GM10248 (cell line): ENCODE measurements at regions not wholly inside any gene's neighbourhood (a gene's known extent, or its start where the extent isn't known, plus 50 kb on each side); places are given as distances from the start of the nearest gene placed in this dataset.
"Not testable (repeated sequence)": the region's sequence is repeated elsewhere in the genome, so short reads cannot be mapped to it uniquely, and the experiment has no call there.

Experiments used
- CTCF ChIA-PET: fragments of 300-600 bp; sonication (Branson Sonifier 250); formaldehyde crosslinking; extraction: SDS; loops from one replicate; lab custom pipeline; 2021; ENCODE audit warnings: antibody characterized with exemption; lab: Yijun Ruan, JAX
- POLR2A ChIA-PET: fragments of 350-650 bp; sonication (Branson Sonifier 250); formaldehyde crosslinking; extraction: SDS; loops from one replicate; lab custom pipeline; 2020; ENCODE audit warnings: antibody characterized with exemption; lab: Yijun Ruan, JAX
- DNase-seq: peaks from one replicate; pipeline ENCODE4 v3.0.0; 2012; ENCODE audit errors: extremely low spot score
- TF ChIP-seq, protein P1 (sequence below): IDR thresholded peaks from 2 replicates; pipeline ENCODE4 v1.5.1; 2012; ENCODE audit warnings: mild to moderate bottlenecking, low read depth; ENCODE audit errors: extremely low read depth, missing control alignments, control extremely low read depth

DNA sequence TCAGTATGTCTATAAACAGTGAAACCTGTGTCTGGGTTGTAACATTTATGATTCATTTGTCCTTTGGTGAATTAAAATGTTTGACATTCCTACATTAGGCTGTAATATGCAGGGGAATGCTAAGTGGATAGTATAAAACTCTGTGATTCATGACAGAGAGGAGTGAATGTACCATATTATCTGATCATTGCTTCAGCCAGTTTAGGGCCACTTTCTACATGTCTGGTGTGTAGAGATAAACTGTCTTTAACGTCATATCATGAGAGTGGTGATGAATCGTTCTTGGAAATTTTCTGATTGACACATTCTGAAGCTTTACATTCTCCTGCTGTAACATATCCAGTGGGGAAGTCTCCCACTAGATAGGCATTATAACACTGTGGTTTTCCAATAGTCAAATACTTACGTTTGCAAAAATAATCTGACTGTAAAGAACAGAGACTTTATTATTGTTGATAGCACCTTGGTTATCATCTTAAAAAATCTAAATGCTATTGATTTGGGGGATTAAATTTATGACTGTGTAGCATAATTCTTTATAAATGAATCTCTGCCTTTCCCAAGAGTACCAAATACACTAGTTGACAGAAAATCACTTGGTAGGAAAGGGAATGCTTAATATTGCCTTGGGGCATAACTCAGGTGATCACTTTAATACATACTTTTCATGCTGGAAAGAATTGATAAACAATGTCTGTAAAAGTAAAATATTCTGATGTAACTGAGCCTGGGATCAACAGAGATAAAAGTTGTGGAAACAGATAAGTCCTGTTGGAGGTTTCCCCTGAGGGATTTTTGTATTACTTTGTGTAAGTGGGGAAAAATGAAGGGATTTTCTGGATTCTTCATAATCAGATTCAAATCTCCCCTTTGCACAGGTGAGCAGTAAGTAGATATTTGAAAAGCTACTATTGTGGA is 427.9 kb downstream of the JRKL start:
- CTCF ChIA-PET: interaction anchor here (1.6 kb wide), 1 partner anchor 63 kb away, joined by 3 read pairs; no protein-coding TSS in a partner anchor
- no peak for DNase-seq
- TF ChIP-seq, protein P1, sequence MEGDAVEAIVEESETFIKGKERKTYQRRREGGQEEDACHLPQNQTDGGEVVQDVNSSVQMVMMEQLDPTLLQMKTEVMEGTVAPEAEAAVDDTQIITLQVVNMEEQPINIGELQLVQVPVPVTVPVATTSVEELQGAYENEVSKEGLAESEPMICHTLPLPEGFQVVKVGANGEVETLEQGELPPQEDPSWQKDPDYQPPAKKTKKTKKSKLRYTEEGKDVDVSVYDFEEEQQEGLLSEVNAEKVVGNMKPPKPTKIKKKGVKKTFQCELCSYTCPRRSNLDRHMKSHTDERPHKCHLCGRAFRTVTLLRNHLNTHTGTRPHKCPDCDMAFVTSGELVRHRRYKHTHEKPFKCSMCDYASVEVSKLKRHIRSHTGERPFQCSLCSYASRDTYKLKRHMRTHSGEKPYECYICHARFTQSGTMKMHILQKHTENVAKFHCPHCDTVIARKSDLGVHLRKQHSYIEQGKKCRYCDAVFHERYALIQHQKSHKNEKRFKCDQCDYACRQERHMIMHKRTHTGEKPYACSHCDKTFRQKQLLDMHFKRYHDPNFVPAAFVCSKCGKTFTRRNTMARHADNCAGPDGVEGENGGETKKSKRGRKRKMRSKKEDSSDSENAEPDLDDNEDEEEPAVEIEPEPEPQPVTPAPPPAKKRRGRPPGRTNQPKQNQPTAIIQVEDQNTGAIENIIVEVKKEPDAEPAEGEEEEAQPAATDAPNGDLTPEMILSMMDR: no peak
- POLR2A ChIA-PET: no interaction called here

DNA sequence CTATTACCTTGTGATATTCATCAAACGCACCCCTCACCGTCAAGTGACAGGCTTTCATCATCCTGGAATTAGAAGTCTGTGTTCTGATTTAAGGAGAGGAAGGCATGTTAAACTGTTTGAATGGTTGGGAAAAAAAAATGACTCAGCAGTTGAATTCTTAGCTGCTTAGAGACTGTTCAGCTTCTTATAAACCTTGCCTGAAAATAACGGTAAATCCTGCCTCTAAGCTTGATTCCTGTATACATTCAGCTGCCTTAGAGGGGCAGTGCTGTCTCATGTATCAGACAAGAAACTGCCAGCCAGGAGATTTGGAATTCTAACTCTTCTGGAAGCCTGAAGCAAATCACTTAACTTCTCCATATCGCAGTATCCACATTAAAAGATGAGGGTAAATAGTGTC is 437.4 kb downstream of the JRKL start:
- ChIA-PET CTCF (interaction anchor here (0.6 to 1.1 kb wide), 2 partner anchors 12 to 33 kb away, joined by 3 read pairs; no protein-coding TSS in a partner anchor), POLR2A (no interaction called here)
- TF ChIP-seq, protein P1: no peak
- DNase-seq: no peak

DNA sequence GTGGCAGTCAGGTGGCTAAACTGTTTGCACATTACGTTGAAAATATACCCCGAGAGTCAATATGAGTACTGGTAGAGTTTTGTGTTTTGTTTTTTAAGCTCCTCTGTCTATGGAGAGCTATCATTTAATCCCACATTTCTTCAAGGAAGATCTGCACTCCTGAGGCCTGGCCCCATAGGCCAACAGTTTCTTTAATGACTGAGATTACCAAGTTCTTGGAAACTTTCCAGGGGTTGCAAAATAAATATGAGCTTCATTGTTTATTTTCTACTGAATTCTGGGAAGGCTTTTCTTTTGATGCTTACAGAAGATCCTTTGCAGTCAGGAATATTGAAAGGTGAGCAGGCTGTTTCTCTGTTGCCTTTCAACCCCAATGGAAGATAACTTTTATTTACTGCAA is 452.0 kb downstream of the JRKL start:
- ChIA-PET POLR2A (no interaction called here), CTCF (no interaction called here)
- no peak for DNase-seq
- TF ChIP-seq, protein P1: no peak

DNA sequence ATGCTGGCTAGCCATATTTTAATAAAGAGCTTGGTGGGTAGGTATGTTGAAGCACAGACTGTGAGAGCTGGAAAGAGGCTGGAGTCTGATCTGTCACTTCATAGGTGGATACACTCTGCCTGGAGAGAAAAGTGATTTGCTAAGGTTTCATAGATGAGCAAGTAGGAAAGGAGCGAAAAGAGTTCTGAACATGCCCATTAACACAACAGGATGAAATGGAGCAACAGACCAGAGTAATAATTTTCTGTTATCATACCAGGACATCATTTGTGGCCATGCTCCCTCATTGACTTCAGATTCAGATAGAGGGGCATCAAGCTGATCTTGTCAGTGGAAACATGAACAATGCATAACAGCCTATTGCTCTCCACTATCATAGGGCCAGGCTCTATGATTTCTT is 452.9 kb downstream of the JRKL start:
- TF ChIP-seq, protein P1: no peak
- ChIA-PET POLR2A (no interaction called here), CTCF (interaction anchor here (1.4 kb wide), 1 partner anchor 14 kb away, joined by 4 read pairs; no protein-coding TSS in a partner anchor)
- DNase-seq: no peak

DNA sequence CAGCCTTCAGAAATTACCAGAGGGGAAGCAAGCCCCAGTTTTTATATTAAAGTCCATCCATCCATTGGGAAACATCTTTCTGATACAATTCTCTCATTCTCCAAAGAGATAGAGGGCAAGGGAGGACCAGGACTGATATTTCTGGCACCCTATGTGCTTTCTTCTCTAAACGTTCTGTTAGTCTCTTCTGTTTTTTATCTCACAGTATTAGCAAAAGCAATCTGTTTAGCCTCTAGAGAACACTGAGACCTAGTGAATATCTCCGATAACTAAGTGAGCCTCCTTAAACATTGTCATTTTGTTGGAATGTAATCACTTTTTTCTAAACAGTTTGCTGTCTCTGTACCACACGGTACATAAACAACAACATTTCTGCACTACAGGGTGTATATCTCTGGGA is 464.6 kb downstream of the JRKL start:
- ChIA-PET POLR2A (no interaction called here), CTCF (no interaction called here)
- TF ChIP-seq, protein P1: no peak

DNA sequence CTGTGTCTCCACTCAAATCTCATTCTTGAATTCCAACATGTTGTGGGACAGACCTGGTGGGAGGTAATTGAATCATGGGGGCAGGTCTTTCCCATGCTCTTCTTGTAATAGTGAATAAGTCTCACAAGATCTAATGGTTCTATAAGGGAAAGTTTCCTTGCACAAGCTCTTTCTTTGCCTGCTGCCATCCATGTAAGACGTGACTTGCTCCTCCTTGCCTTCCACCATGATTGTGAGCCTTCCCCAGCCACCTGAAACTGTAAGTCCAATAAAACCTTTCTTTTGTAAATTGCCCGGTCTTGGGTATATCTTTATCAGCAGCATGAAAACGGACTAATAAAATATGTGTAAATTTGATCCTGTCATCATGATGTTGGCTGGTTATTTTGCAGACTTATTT is 471.9 kb downstream of the JRKL start:
- CTCF ChIA-PET: interaction anchor here (1.9 kb wide), 1 partner anchor 15 kb away, joined by 4 read pairs; no protein-coding TSS in a partner anchor
- POLR2A ChIA-PET, DNase-seq: not testable (repeated sequence)

More for the DNA sequence above, 464.6 kb downstream of the JRKL start:
- DNase-seq: no peak

DNA sequence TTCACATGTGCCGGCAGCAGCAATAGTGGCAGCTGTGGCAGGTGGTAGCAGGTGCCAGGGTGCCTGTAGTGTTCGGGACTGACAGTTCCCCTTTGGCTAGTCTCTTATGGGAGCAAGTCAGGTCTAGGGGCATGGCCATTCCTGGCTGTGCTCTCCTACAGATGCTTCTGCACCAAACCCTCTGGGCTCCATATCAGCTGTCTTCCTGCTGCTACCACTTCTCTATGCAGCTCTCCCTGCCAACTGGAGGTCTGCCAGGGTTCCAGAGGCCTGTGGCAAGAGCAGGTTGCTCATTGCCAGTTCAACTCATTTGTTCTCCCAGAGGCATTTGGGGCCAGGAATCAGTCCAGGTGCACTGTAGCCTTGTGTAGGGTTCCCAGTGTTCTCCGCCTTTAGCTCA is 473.7 kb downstream of the JRKL start:
- no peak for DNase-seq
- TF ChIP-seq, protein P1: no peak
- POLR2A ChIA-PET: no interaction called here
- CTCF ChIA-PET: no interaction called here
